Activated CD4-positive, alpha-beta T cell treated with anti-CD3 and anti-CD28 coated beads, Interleukin-2, amount 50 U/mL, for 4 hours (primary cell): ENCODE measurements at regions not wholly inside any gene's neighbourhood (a gene's known extent, or its start where the extent isn't known, plus 50 kb on each side); places are given as distances from the start of the nearest gene placed in this dataset.
"Not testable (repeated sequence)": the region's sequence is repeated elsewhere in the genome, so short reads cannot be mapped to it uniquely, and the experiment has no call there.

Source experiments
- DNase-seq, 2 experiments: peaks; one replicate each; pipeline ENCODE4 v3.0.0-alpha.2; 2020

GRCh38 chr2:192783643-192784042 is 588.9 kb upstream of the TMEFF2 start:
- DNase-seq, result no peak

GRCh38 chr2:192775459-192776262 is 580.9 kb upstream of the TMEFF2 start:
- DNase-seq, result no peak

GRCh38 chr2:192775011-192775410 is 580.3 kb upstream of the TMEFF2 start:
- no peak for DNase-seq

- no peak for DNase-seq
Observed at GRCh38 chr2:192773044-192773443, 578.3 kb upstream of the TMEFF2 start.

GRCh38 chr2:192749611-192750200 is 555.0 kb upstream of the TMEFF2 start:
- no peak for DNase-seq

- no peak for DNase-seq
Observed at GRCh38 chr2:192741889-192742288, 547.2 kb upstream of the TMEFF2 start.

GRCh38 chr2:192735447-192735846 is 540.7 kb upstream of the TMEFF2 start:
- no peak for DNase-seq

- no peak for DNase-seq
Observed at GRCh38 chr2:192729369-192729768, 534.6 kb upstream of the TMEFF2 start.

GRCh38 chr2:192725991-192726390 is 531.3 kb upstream of the TMEFF2 start:
- DNase-seq, result no peak

- no peak for DNase-seq
Observed at GRCh38 chr2:192719629-192720028, 524.9 kb upstream of the TMEFF2 start.

GRCh38 chr2:192718340-192718739 is 523.6 kb upstream of the TMEFF2 start:
- no peak for DNase-seq

GRCh38 chr2:192700934-192701333 is 506.2 kb upstream of the TMEFF2 start:
- no peak for DNase-seq

- DNase-seq, result no peak
Observed at GRCh38 chr2:192697880-192698279, 503.1 kb upstream of the TMEFF2 start.

GRCh38 chr2:192696857-192697256 is 502.1 kb upstream of the TMEFF2 start:
- DNase-seq, result no peak

GRCh38 chr2:192687015-192687414 is 492.3 kb upstream of the TMEFF2 start:
- no peak for DNase-seq

- not testable (repeated sequence) for DNase-seq
Observed at GRCh38 chr2:192682511-192682910, 487.8 kb upstream of the TMEFF2 start.

GRCh38 chr2:192675681-192676080 is 480.9 kb upstream of the TMEFF2 start:
- DNase-seq, result no peak

GRCh38 chr2:192669505-192670091 is 474.9 kb upstream of the TMEFF2 start:
- DNase-seq, result no peak

GRCh38 chr2:192660555-192660954 is 465.8 kb upstream of the TMEFF2 start:
- not testable (repeated sequence) for DNase-seq

- no peak for DNase-seq
Observed at GRCh38 chr2:192657362-192657761, 462.6 kb upstream of the TMEFF2 start.

GRCh38 chr2:192655916-192656315 is 461.2 kb upstream of the TMEFF2 start:
- no peak for DNase-seq

GRCh38 chr2:192645811-192646598 is 451.3 kb upstream of the TMEFF2 start:
- no peak for DNase-seq

GRCh38 chr2:192634557-192634956 is 439.8 kb upstream of the TMEFF2 start:
- DNase-seq, result no peak
